Mucosa of descending colon (tissue), 3 donors: ENCODE measurements at regions not wholly inside any gene's neighbourhood (a gene's known extent, or its start where the extent isn't known, plus 50 kb on each side); places are given as distances from the start of the nearest gene placed in this dataset.

Source experiments
- ATAC-seq: fragments of 200-7000 bp; cut with Tn5 transposase; one replicate; pipeline ENCODE4 v1.9.1; 2020; ENCODE audit warnings: mild to moderate bottlenecking, moderate library complexity
- DNase-seq, 3 donors: peaks; one replicate each; pipeline ENCODE4 v3.0.0-alpha.2; 2020
- H3K36me3 ChIP-seq: fragments of 200-600 bp; one replicate; pipeline ENCODE4 v1.8.0; 2021; ENCODE audit warnings: low read depth, mild to moderate bottlenecking
- H3K4me1 ChIP-seq: fragments of 200-600 bp; one replicate; pipeline ENCODE4 v1.8.0; 2021; ENCODE audit warnings: low read depth, mild to moderate bottlenecking
- H3K4me3 ChIP-seq: fragments of 200-600 bp; one replicate; pipeline ENCODE4 v1.8.0; 2021; ENCODE audit warnings: mild to moderate bottlenecking
- H3K9me3 ChIP-seq: fragments of 200-600 bp; one replicate; pipeline ENCODE4 v1.8.0; 2021; ENCODE audit warnings: mild to moderate bottlenecking
- CTCF ChIP-seq: fragments of 200-600 bp; IDR thresholded peaks from one replicate; pipeline ENCODE4 v1.8.0; 2022; ENCODE audit warnings: antibody characterized with exemption, mild to moderate bottlenecking
- intact Hi-C, 2 donors: fragments of 100-400 bp; cut with DNase I in 1 of 2; cut with micrococcal nuclease in 1 of 2; formaldehyde crosslinking; loops; one replicate each; pipeline versions ENCODE4 v1.11.0 to v1.11.1; 2022; cut with DNase I, micrococcal nuclease
- donor health status: DM: no; HTN: no; CAD: no; lungs with moderate emphysema.
- donor health status: DM: no; HTN: no; CAD: no.
- donor health status: DM: no; HTN: yes; CAD: no.

GRCh38 chr2:65527451-65528240, 95.2 kb upstream of the SPRED2 start:
- H3K4me1 ChIP-seq = no peaks in the 10 kb centered on the region
- no peak for TF ChIP-seq CTCF
- intact Hi-C loops = no loop called here
- no peak overlapping the region for H3K4me3 ChIP-seq
- ATAC-seq (peak; percentile 13), DNase-seq (no peak)
- H3K36me3 ChIP-seq = no peaks in the 10 kb centered on the region
- no peaks in the 10 kb centered on the region for H3K9me3 ChIP-seq

GRCh38 chr2:65525616-65526231, 93.3 kb upstream of the SPRED2 start:
- peak; percentile 33 for ATAC-seq
- Histone ChIP-seq H3K4me3 (no peak overlapping the region), H3K4me1 (no peaks in the 10 kb centered on the region), H3K36me3 (no peaks in the 10 kb centered on the region), H3K9me3 (no peaks in the 10 kb centered on the region)
- intact Hi-C loops = no loop called here
- no peak for DNase-seq
- no peak for TF ChIP-seq CTCF

GRCh38 chr2:65522922-65523321, 90.5 kb upstream of the SPRED2 start:
- DNase-seq (no peak), ATAC-seq (no peak)
- H3K4me3 ChIP-seq = no peak overlapping the region
- intact Hi-C loops = no loop called here
- H3K4me1 ChIP-seq = no peaks in the 10 kb centered on the region
- no peaks in the 10 kb centered on the region for H3K9me3 ChIP-seq
- H3K36me3 ChIP-seq = no peaks in the 10 kb centered on the region
- no peak for TF ChIP-seq CTCF

- no peaks in the 10 kb centered on the region for H3K9me3 ChIP-seq
- TF ChIP-seq CTCF = no peak
- no peak for ATAC-seq
- no peak overlapping the region for H3K4me3 ChIP-seq
- DNase-seq = no peak
- intact Hi-C loops = no loop called here
- no peaks in the 10 kb centered on the region for H3K4me1 ChIP-seq
- no peaks in the 10 kb centered on the region for H3K36me3 ChIP-seq
Observed at GRCh38 chr2:65518751-65519150, 86.4 kb upstream of the SPRED2 start.

- intact Hi-C loops = no loop called here
- no peaks in the 10 kb centered on the region for H3K9me3 ChIP-seq
- DNase-seq (no peak), ATAC-seq (no peak)
- H3K4me3 ChIP-seq = no peak overlapping the region
- no peaks in the 10 kb centered on the region for H3K36me3 ChIP-seq
- no peaks in the 10 kb centered on the region for H3K4me1 ChIP-seq
- TF ChIP-seq CTCF = no peak
Observed at GRCh38 chr2:65514555-65515195, 82.3 kb upstream of the SPRED2 start.
